ENCODE measurements at regions not wholly inside any gene's neighbourhood (a gene's known extent, or its start where the extent isn't known, plus 50 kb on each side); places are given as distances from the start of the nearest gene placed in this dataset.

DNA sequence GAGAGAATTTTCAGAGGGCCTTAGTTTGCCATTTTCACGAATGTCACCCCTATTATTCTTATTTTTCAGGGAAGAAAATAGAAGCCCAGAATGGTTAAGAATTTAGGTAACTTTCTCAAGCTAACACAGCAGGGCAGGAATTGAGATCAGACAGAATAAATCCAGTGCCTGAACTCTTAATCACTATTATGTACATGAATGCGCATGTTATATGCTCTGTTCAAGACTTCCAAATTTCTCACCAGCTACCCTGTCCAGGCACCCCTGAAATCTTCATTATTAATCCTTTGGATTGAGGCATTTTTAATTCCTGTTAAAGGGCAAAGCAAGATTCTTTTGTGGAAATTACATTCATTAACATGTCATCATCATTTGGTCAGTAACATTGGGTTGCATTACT lies 218.4 kb downstream of the ACTR3 start:
- in situ Hi-C loops (cut with HindIII; ENCODE audit: low sequenced_read_pairs) = no loop called here
- no peak for DNase-seq (ENCODE audit: low read depth, low spot score)
- TF ChIP-seq, protein P1, sequence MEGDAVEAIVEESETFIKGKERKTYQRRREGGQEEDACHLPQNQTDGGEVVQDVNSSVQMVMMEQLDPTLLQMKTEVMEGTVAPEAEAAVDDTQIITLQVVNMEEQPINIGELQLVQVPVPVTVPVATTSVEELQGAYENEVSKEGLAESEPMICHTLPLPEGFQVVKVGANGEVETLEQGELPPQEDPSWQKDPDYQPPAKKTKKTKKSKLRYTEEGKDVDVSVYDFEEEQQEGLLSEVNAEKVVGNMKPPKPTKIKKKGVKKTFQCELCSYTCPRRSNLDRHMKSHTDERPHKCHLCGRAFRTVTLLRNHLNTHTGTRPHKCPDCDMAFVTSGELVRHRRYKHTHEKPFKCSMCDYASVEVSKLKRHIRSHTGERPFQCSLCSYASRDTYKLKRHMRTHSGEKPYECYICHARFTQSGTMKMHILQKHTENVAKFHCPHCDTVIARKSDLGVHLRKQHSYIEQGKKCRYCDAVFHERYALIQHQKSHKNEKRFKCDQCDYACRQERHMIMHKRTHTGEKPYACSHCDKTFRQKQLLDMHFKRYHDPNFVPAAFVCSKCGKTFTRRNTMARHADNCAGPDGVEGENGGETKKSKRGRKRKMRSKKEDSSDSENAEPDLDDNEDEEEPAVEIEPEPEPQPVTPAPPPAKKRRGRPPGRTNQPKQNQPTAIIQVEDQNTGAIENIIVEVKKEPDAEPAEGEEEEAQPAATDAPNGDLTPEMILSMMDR (IDR thresholded peaks at IDR 0.05; ENCODE audit: low read depth, low read length) = no peak
- no peak overlapping the region for H3K4me3 ChIP-seq (ENCODE audit: low read depth, low read length)

DNA sequence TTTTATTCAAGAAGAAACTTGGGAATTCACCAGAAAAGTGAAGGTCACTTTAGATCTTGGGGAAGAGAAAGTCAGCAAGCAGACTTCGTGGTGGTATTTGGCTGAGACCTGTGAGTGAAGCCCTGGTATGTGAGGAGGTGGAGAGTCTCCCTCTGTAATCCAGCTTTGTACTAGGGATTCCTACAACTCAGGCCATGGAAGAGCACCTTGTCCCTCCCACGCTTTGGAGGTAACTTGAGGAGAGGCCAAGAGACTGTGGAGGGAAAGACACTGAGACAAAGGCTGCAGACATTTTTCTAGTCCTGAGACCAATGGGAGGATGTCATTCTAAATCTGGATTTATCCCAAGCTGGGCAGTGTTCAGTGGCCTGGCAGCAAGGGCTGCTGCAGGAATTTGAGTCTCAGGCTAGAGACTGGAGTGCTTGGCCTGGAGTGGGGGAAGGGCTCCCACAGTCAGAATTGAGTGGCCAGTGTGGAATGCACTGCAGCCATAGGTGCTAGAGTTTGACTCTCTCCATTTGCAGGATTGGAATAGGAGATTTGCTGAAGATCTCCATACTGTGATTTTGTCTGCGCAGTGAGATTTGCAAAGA lies 219.0 kb downstream of the ACTR3 start:
- no peak for DNase-seq (ENCODE audit: low read depth, low spot score)
- in situ Hi-C loops (cut with HindIII; ENCODE audit: low sequenced_read_pairs) = no loop called here
- TF ChIP-seq, protein P1 (IDR thresholded peaks at IDR 0.05; ENCODE audit: low read depth, low read length) = no peak
- no peak overlapping the region for H3K4me3 ChIP-seq (ENCODE audit: low read depth, low read length)

- TF ChIP-seq, protein P1 (IDR thresholded peaks at IDR 0.05; ENCODE audit: low read depth, low read length) = no peak
- DNase-seq (ENCODE audit: low read depth, low spot score) = no peak
- in situ Hi-C loops (cut with HindIII; ENCODE audit: low sequenced_read_pairs) = no loop called here
- no peak overlapping the region for H3K4me3 ChIP-seq (ENCODE audit: low read depth, low read length)
Observed at GRCh38 chr2:114111329-114111728, 221.4 kb downstream of the ACTR3 start.

DNA sequence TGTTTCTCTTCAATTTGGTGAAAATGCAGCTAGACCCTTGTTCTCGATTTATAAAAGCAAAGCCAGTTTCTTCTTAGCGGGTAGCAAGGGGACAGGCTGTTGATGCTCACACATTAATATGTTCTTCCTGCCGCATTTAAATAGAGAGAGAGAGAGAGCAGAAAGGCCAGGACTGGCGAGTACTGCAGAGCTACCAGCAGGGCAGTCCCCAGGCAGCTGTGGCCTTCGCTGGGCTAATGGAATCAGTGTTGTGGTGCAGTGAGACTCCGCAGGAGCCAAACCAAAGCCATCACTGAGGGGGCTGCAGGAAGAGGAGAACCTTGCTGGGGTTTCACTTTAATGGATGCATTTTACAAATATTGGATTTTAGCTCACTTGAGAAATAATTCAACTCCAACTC lies 223.6 kb downstream of the ACTR3 start:
- TF ChIP-seq, protein P1 (IDR thresholded peaks at IDR 0.05; ENCODE audit: low read depth, low read length) = no peak
- in situ Hi-C loops (cut with HindIII; ENCODE audit: low sequenced_read_pairs) = no loop called here
- DNase-seq (ENCODE audit: low read depth, low spot score) = no peak
- no peak overlapping the region for H3K4me3 ChIP-seq (ENCODE audit: low read depth, low read length)

DNA sequence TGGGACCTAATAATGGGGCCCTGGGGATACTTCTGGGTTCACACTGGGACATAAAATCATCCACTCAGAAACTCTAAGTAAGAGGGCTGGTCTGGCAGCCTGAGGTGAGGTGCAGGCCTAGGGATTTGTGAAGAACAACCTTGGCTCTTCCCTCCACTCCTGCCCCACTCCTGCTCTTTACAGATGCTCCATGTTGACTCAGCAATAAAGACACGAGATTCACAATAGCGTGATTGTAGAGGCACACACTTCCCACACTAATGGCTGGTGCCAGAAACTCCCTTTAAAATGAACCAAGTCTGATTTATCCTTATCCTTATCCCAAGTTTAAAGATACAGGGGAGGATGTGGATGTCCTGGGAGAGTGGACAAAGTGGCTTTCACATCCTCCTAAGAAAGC lies 228.2 kb downstream of the ACTR3 start:
- in situ Hi-C loops (cut with HindIII; ENCODE audit: low sequenced_read_pairs) = no loop called here
- no peak overlapping the region for H3K4me3 ChIP-seq (ENCODE audit: low read depth, low read length)
- TF ChIP-seq, protein P1 (IDR thresholded peaks at IDR 0.05; ENCODE audit: low read depth, low read length) = no peak
- no peak for DNase-seq (ENCODE audit: low read depth, low spot score)

- no peak overlapping the region for H3K4me3 ChIP-seq (ENCODE audit: low read depth, low read length)
- TF ChIP-seq, protein P1 (IDR thresholded peaks at IDR 0.05; ENCODE audit: low read depth, low read length) = no peak
- DNase-seq (ENCODE audit: low read depth, low spot score) = no peak
- in situ Hi-C loops (cut with HindIII; ENCODE audit: low sequenced_read_pairs) = no loop called here
Observed at GRCh38 chr2:114119862-114120261, 230.0 kb downstream of the ACTR3 start.

DNA sequence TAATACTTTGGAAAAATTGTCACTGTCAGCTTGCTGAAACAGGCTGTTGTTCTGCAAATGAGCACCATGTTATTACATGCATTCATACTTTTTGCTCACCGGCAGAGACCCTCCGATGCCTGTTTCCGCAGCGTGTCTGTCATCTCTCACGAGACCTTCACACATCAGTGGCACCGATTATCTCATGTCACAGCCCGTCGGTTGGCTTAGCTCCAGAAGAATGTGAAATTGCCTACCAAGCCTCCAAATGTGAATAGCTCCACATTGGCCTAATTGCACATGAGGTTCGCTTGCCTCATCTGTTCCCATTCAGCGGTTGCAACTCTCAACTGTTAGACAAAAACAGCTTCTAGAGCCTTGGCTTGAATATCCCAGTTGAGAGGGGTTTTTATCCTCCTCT lies 233.0 kb downstream of the ACTR3 start:
- H3K4me3 ChIP-seq (ENCODE audit: low read depth, low read length) = no peak overlapping the region
- in situ Hi-C loops (cut with HindIII; ENCODE audit: low sequenced_read_pairs) = no loop called here
- TF ChIP-seq, protein P1 (IDR thresholded peaks at IDR 0.05; ENCODE audit: low read depth, low read length) = no peak
- DNase-seq (ENCODE audit: low read depth, low spot score) = no peak

All from astrocyte of the spinal cord (primary cell).